T-helper 9 cell (primary cell): ENCODE measurements at regions not wholly inside any gene's neighbourhood (a gene's known extent, or its start where the extent isn't known, plus 50 kb on each side); places are given as distances from the start of the nearest gene placed in this dataset.
"Not testable (repeated sequence)": the region's sequence is repeated elsewhere in the genome, so short reads cannot be mapped to it uniquely, and the experiment has no call there.

ENCODE experiments used
- DNase-seq: peaks from one replicate; pipeline ENCODE4 v3.0.0-alpha.2; 2020

DNA sequence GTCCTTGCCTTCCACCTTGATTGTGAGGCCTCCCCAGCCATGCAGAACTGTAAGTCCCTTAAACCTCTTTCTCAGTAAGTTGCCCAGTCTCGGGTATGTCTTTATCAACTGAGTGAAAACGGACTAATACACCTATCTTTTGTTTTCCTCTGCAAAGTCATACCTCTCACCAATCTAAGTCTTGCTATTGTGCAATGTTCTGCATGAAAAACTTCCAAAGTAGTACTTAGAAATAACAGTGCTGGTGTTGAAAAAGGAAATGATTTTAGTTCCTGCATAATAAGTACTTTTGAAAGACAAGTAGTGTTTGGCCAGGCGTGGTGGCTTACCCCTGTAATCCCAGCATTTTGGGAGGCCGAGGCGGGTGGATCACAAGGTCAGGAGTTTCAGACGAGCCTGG, 573.5 kb downstream of the ANKRD50 start:
- no peak for DNase-seq

DNA sequence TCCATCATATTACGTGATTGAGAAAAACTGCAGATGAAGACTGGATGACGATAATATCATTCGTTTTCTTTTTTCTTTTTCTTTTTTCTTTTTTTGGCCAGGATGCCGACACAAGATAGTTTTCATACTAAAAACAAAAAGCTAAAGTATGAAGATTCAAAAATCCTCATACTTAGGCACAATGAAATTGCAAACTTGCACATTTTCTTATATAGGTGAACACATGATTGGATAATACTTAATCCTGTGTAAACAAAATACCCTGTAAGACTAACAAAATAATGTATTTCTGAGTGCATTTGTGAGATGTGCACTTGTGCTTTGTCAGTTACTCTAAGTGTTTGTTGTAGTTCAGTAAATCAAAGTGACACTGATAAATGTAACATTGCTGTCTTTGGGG, 568.9 kb downstream of the ANKRD50 start:
- no peak for DNase-seq

DNA sequence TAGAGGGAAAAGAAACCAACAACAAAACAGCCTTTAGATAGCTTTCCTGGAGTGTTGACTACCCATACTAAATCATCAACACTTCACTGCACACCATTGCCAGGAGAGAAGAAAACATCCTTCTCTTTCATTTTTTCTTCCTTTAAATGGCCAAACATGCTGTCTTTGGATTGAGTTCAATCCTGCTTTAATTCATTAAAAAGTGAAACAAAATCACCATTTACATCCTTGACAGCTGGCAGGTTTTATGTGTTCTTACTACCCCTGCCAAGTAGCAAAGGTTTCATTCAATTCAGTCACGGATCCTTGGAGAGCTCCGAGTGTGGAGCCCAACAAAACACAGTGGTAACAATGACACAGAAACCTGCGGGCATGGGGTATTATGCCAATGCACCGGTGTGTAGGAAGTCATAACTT, 568.3 kb downstream of the ANKRD50 start:
- DNase-seq = no peak

DNA sequence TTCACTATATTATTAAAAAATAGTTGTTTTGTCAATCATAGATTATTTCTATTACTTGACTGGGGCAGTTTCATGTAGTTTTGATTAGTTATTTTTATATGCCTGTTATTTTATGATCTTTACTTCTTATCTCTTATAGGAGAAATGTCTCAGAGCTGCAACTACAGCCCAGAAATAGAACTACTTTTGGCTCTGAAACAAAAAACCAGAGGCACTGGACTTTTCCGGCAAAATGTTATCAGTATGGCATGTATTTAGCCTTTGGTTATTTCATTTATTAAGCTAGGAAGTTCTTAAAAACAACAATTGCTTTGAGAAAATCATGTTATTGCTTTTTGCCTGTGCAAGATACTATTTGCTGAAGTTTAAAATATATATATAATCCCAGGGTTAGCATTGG, 566.5 kb downstream of the ANKRD50 start:
- DNase-seq = no peak

DNA sequence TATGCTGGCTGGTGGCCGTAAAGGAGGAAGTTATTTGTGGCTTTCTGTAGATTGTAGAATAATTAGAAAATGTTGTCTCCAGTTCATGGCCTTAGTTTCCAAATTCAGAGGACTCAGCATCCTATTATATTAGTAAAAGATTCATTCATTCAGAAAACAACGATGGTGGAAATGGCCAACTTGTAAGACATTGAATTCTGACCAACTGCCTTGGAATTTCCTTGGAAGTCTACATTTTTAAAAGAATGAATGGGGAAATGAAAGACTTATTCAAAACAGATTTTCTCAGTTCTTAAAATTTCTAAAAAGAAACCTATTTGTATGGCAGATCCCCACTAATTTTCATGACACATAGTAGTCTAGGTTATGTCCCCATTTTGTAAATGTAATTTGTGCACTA, 561.5 kb downstream of the ANKRD50 start:
- DNase-seq = no peak

DNA sequence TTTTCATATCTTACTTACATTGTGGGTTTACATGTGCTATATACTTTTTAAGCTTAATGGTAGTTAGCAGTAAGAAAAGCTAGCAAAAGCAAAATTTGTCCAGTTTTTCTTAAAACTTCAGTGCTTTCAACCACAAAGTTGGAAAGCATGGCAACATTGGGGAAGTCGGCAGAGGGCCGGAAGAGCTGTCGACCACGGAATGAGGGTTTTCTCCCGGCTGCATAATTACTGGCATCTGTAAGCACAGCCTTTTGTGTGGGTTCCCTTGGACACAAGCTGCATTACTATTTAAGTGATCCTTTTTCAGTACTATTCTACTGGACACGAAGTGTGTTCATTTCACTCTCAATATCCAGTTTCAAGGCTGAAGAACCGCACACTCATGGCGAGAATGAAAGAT, 560.4 kb downstream of the ANKRD50 start:
- no peak for DNase-seq

DNA sequence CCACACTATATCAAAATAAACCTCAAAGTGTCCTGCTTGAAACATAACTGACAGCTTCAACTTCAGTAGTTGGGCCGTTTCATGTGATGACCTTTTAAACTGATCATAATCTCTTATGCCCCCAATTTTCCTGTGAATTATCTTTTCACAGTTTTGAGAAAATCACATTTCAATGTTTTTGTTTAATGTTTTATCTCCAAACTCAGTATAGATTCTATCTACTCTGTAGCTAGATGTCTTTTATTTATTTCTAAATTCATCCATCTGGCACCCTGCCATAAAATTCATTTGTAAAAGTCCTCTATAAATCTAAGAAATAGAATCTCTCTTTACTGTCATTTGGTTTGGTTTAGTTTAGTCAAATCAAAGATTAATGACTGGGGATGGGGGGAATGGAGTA, 557.3 kb downstream of the ANKRD50 start:
- no peak for DNase-seq

DNA sequence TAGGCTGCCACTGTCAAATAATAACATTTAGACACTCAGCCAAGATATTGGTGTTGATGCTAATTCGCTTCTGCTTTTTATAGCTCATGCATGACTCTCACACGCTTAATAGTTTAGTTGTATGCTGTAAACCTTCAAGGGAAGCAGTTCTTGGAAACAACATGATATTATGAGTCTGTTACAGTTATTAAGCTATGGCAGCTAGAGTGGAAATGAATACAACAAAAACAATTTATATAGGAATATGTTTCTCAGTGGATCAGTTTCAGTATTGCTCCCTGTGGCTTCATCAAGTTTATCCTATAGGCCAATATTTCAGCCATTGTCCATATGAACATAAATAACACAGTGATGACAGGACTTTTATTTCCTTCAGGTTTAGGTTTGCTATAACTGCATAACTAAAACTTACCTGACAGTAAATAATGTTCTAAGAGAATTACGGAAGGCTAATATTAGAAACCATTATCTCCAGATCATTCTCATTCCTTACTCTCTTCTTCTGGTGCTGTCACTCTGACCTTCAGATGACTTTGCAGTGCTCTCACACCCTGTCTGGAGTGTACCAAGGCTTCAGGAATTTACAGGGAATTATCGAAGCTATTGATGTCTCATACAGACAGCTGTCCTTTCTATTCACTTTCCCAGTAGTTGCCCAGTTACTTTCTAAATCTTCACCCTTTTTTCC, 555.0 kb downstream of the ANKRD50 start:
- DNase-seq = no peak

DNA sequence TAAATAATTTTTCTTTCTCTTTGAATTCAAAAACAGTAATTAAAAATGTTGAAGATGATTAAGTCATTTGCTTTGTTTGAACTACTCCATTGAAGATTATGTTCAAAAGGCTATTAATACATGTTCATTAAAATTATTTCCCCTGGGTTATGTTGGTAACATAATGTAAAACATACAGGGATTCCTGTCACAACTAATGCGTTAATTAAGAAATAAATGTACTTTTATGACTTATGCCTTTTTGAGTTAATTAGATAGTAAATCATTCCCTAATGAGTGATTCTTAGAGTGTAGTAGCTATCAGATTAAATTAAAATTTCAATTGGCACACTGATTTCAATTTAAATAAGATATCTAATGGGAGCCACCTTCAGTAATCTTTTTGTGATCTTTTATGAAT, 549.1 kb downstream of the ANKRD50 start:
- no peak for DNase-seq

DNA sequence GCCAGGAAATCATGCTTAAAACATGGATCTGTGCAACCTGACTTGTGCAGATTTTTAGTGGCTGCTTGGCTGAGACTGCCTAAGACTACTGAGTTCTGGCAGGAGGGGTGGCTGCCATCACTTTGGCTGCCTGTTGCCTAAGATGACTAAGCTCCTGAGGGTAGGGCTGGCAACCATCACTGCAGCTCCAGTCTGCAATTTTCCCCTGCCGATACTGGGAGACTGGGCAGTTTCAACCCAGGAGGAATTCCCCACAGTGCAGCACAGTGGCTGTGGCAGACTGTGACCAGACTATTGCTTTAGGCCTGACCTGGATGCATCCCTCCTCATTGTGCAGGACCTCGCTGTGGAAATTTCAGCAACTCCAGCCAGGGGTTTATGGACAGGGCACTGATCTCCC, 544.9 kb downstream of the ANKRD50 start:
- no peak for DNase-seq

DNA sequence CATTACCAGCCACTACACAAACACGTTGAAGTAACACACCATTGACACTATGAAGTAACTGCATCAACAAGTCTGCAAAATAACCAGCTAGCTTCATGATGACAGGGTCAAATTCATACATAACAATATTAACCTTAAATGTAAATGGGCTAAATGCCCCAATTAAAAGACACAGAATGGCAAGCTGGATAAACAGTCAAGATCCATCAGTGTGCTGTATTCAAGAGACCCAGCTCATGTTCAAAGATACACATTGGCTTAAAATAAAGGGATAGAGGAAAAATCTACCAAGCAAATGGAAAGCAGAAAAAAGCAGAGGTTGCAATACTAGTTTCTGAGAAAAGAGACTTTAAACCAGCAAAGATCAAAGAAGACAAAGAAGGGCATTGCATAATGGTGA, 543.0 kb downstream of the ANKRD50 start:
- DNase-seq = not testable (repeated sequence)

DNA sequence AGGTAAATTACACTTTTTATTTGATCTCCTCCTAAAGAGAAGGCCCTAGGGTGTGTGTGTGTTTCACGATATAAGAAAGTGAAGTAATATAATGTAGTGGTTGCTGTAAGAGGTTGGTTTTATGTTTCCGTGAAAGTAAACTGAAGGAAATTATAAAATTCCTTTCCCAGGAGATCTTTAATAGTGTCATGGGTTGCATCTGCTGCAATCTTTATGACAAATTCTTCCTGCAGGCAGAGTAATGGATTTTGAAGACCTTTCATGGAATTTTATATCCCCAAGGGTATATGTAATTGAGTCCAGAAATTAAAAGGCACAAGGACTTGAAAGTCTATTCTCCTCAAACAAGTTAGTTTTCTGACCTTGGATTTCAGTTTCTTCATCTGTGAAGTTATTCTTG, 538.6 kb downstream of the ANKRD50 start:
- DNase-seq = no peak

DNA sequence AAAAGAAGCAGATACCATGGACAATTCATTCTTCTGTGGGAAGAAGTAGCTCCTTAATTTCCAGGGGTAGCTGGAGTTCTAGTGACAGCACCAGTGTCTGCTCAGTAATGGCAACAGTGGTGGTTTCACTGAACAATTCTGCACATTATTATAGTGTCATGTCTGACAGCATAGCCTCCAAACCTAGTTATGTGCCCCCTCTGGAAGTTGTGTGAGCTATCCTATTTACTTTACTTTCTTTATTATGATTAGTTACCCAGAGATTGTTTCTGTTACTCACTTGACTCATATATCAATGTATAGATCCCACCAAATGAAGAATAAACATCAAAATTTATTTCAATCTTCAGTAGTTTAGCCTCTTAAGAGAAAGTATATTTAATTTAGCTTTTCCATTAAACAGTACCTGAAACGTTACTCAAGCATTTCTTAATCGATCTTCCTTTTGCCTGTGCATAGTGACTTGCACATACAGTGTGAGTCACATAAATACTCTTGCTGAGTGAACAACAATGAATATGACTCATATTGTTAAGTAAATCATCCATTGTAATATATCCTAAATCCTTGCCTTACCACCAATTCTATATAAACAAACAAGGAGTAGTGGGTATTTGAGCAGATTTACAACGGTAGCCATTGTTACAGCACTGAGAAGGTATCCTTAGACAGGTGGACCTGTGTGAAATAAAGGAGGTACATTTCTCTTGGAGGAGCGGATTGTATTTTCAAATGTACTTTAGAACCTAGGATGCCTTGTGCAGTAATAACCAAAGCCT, 534.7 kb downstream of the ANKRD50 start:
- no peak for DNase-seq

DNA sequence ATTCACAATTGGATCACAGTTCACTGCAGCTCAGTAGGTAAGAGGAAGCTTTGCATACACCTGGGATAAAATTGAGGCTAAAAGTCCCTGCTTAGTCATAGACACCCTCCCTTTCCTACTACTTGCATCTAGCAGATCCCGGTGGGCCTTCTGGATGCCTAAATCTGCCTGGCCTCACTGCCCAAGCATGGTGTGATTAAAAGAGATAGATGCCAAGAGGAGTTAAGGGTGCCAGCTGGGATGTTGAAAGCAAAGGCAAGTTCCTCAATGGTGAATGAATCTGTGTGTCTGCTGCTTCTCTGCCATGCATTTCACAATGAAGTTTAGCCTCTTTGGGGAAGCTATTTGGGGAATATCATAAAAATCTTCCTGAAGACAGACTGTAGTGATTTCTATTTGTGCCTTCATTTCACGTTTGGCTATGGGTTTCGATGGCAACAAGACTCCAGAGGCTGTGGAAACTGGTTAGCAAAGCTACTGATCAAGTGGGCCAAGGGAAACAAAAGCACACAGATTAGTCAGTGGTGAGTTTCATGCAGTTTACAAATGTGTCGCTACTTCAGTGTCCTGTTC, 534.0 kb downstream of the ANKRD50 start:
- DNase-seq = no peak

DNA sequence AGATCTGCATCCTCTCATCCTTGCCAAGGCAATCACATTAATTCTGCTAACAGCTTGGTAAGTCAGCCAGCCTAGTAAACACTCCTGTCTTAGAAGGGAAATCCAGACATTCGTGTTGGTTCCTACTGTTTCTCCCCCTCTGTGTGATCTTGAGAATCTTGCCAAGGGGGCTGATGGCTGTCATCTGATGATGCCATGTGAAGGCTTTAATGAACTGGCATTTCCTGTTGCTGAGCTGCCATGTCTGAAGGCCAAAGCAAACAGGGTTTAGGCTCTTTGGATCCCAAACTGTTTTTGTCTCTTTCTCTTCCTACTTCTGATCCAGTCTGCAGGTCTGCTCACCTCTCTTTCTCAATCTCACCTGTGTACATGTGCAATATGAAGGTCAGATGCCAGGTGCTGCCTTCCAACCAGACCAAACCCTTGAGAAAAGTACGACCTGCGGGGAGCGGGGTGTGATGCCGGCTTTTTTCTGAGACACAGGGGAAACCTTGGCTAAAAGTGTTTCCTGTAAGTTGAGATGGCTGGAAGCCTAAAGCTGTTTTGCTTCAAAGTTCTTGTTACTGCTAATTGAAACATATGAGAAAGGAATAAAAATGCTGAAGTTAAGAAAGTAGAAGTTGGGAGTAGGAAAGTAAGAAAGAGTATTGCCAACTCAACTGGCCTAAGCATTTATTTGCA, 532.9 kb downstream of the ANKRD50 start:
- DNase-seq = no peak

DNA sequence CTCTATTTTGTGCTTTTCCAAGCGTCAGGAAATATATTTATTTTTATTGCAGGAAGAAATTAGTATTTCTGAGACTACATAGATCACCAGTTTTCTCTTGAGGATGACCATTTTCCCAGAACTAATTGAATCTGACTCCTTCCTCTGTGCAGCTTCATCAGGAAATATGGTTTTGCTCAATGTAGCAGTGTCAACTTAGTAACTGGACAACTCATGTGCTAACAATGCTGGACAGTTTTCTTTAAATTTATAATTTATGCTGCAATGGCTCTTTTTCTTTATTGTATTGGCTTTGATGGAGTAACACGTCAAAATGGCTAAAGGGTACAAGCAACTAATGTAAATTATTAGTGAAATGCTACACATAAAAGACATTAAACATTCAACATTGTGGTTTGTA, 531.5 kb downstream of the ANKRD50 start:
- DNase-seq = no peak

DNA sequence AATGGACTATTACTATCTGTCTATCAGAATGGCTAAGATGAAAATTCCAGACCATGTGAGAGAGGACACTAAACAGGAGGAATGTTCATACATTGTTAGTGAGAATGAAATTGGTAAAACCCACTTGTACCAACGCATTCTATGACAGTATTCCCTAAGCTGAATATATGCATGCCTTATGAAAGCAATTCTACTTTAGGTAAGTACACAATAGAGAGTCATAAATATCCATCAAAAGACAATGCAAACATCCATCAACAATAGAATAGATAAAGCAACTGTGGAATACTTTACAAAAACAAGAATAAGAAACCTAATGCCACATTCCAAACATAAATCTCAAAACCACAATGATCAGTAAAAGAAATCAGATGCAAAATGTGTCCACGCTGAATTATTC, 529.3 kb downstream of the ANKRD50 start:
- no peak for DNase-seq

DNA sequence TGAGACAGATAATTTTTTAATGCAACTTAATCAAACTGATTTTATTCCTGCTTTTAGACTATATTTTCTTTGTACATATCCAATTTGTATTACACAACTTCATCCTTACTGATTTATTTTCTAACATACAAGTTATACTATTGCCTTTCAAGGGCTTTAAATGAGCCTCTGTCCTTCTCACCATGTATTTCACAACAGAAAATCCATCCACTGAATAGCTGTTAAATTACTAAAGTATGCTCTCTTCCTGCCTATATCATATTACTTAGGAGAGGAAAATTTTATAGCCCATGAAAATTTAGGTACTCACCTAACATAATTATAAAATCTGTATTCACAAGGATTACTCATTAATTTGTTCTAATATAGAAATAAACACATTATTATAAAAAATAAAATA, 528.6 kb downstream of the ANKRD50 start:
- no peak for DNase-seq

DNA sequence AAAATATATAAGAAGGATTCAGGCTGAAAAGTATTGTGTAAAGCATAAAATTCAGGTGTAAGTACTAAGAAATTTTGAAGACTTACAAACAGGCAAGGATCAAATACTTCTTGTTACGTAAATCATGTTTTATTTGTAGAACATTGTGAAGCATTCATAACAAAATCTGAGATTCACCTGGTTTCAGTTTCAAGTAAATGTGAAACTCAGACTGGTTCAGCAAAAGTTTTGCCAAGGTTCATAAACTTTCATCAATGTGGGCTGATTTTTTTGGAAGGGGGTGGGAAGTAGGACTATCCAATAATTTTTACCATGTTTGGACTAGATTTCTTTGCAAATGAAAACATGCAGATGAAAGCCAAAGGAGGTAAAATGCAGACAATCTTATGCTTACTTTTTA, 527.7 kb downstream of the ANKRD50 start:
- DNase-seq = no peak

DNA sequence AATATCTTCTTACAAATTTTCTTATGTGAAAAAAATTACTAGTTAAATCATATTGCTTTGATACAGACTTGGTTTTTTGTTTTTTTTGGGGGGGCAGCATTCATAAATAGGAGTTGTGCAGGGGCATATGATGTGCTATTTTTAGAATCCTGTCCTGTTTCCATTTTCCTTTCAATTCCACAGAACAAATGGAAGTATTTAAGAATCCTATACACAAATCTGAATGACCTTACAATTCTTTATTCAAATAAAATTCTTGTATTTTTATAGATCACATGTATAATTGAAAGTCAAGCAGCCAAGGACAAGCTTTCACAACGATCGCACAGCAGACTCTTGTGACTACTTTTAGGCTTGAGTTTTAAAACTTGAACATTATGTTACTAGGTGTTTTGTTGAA, 523.9 kb downstream of the ANKRD50 start:
- no peak for DNase-seq

DNA sequence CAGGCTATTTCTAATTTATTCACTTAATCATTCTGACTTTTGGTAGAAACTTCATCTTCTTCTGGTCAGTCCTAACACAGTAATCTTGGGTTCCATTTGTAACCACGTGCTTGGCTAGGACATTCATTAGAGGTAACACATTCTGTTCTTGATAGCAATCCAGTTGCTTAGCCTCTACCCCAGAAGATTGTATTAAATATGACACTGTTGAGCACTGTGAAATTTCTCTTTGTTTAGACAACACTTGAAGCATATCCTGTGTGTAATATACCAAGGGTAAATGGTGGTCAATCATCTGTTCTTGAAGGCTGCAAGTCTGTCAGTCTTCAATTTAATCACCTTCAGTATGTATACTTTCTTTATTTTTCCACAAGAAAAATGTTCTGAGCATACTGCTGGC, 523.0 kb downstream of the ANKRD50 start:
- no peak for DNase-seq

DNA sequence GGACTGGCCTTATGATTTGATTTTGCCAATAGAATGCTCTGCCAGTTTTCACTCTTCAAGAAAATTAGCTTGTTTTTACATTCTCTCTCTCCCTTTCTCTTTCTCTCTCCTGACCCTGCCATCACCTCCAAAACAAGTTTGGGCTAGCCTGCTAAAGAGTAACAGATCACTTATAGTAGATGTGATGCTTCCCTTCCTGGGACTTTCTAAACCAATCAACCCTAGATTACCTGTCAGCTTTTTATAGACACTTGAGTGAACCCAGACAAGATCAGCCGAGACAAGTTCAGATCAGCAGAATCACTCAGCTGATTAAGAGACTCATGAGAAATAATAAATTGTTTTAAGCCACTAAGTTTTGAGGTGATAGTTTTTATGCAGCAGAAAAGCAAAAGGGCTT, 521.2 kb downstream of the ANKRD50 start:
- DNase-seq = no peak

DNA sequence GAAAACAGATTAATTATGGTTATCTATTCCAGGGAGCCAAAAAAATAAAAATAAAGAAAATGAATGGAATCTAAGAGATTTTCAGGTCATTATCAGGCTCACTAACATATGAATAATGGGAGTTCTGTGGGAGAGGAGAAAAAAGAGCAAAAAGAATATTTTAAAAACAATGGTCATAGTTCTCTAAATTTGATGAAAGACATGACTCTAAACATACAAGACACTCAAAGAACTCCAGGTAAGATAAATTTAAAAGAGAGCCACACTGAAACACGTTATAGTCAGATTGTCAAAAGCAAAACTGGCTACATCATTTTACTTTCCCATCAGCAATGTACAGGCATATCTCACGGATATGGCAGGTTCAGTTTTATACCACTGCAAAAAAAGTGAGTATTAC, 520.0 kb downstream of the ANKRD50 start:
- DNase-seq = no peak

DNA sequence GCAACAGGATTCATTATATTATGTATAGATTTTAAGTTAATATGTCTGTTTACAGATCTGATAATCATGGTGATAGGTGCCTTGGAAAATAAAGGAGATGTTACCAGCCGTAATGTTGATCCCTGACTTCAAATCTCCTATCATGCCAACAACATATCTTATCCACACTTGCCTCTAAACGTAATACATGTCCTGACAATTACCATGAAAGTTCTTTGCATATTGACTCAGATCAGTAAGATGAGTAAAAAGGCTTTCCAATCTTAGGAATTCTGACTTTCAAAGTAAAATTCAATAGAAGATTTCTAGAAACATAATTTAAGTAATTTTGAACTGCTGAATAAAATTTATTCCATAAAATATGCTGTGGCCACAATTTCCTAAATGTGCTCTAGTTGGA, 513.3 kb downstream of the ANKRD50 start:
- DNase-seq = no peak
